Coronary artery (tissue), 2 donors: ENCODE measurements at regions not wholly inside any gene's neighbourhood (a gene's known extent, or its start where the extent isn't known, plus 50 kb on each side); places are given as distances from the start of the nearest gene placed in this dataset.

Experiments used
- DNase-seq: peaks from one replicate; pipeline ENCODE4 v3.0.0-alpha.2; 2017; ENCODE audit warnings: low spot score
- H3K27ac ChIP-seq, 2 donors: fragments of 200-600 bp; sonication (generic); one replicate each; pipeline ENCODE4 v1.5.1; 2016 to 2019
- H3K4me3 ChIP-seq: fragments of 200-600 bp; sonication (generic); 2 replicates; pipeline ENCODE4 v1.5.1; 2016; ENCODE audit warnings: mild to moderate bottlenecking, moderate library complexity
- TF ChIP-seq, protein P1 (sequence below): fragments of 200-600 bp; sonication (generic); IDR thresholded peaks from one replicate; pipeline ENCODE4 v1.5.1; 2019; ENCODE audit warnings: antibody characterized with exemption

DNA sequence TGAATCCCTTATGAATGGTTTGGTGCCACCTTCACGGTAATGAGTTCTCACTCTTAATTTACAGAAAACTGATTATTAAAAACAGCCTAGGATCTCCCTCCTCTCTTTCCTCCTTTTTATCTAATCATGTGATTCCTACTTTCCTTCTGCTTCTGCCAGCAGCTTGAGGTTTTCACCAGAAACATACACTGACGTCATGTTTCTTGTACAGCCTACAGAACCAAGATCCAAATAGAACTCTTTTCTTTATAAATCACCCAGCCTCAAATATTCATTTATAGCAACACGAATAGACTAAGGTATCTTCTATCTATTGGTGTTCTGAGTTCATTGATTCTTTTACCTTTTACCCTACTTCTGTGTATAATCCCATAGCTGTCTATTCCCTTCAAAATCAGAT, 388.9 kb upstream of the CDH10 start:
- H3K4me3 ChIP-seq: no peak overlapping the region
- DNase-seq: no peak
- TF ChIP-seq, protein P1, sequence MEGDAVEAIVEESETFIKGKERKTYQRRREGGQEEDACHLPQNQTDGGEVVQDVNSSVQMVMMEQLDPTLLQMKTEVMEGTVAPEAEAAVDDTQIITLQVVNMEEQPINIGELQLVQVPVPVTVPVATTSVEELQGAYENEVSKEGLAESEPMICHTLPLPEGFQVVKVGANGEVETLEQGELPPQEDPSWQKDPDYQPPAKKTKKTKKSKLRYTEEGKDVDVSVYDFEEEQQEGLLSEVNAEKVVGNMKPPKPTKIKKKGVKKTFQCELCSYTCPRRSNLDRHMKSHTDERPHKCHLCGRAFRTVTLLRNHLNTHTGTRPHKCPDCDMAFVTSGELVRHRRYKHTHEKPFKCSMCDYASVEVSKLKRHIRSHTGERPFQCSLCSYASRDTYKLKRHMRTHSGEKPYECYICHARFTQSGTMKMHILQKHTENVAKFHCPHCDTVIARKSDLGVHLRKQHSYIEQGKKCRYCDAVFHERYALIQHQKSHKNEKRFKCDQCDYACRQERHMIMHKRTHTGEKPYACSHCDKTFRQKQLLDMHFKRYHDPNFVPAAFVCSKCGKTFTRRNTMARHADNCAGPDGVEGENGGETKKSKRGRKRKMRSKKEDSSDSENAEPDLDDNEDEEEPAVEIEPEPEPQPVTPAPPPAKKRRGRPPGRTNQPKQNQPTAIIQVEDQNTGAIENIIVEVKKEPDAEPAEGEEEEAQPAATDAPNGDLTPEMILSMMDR: no peak
- H3K27ac ChIP-seq: no peak overlapping the region

DNA sequence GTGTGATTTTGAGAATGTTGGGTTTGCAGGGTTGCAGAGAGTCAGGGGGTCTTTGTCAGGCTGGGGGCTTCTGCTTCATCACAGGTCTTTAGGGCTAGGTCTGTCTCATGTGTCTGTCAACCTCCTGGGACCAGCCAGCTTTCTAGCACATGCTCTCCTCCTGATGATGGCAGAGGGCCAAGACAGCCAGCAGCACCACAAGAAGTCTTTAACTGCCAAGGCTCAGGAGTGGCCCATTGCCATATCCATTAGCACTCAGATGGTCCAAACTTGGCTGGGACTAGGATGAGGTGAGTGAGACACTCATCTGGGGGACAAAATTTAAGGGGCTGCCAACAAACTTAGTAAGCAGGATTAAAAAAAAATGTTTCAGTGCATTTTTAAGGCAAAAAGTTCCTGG, 384.2 kb upstream of the CDH10 start:
- DNase-seq: no peak
- Histone ChIP-seq H3K27ac (no peak overlapping the region), H3K4me3 (no peak overlapping the region)
- TF ChIP-seq, protein P1: no peak

- no peak for DNase-seq
- TF ChIP-seq, protein P1: no peak
- Histone ChIP-seq H3K4me3 (no peak overlapping the region), H3K27ac (no peak overlapping the region)
Observed at GRCh38 chr5:25027526-25027925, 382.7 kb upstream of the CDH10 start.

- Histone ChIP-seq H3K27ac (no peak overlapping the region), H3K4me3 (no peak overlapping the region)
- TF ChIP-seq, protein P1: no peak
- no peak for DNase-seq
Observed at GRCh38 chr5:25027061-25027460, 382.3 kb upstream of the CDH10 start.

DNA sequence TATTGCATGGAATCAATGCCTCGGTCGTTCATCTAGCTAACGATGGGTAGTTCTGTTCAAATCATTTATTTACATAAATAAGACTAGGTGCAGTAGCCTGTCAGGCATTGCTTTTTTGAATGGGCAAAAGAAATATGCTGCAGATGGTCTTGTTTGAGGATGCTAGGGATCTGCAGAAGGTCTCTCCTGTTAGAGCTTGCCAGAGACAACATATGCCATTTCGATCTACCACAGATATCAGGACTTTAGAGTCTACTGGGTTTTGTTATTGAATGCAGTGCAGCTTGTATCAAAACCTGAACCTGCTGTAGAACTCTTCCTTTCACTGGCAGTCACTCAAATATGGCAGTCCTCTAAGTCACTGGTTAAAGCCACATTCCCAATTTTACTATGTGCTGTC, 381.1 kb upstream of the CDH10 start:
- DNase-seq: no peak
- TF ChIP-seq, protein P1: no peak
- no peak overlapping the region for H3K4me3 ChIP-seq
- no peak overlapping the region for H3K27ac ChIP-seq

- Histone ChIP-seq H3K27ac (no peak overlapping the region), H3K4me3 (no peak overlapping the region)
- TF ChIP-seq, protein P1: no peak
- no peak for DNase-seq
Observed at GRCh38 chr5:25020454-25020853, 375.7 kb upstream of the CDH10 start.

- DNase-seq: no peak
- Histone ChIP-seq H3K27ac (no peak overlapping the region), H3K4me3 (no peak overlapping the region)
- TF ChIP-seq, protein P1: no peak
Observed at GRCh38 chr5:25009063-25009462, 364.3 kb upstream of the CDH10 start.
